Left ventricle myocardium inferior (tissue), 1 donor: ENCODE measurements at regions not wholly inside any gene's neighbourhood (a gene's known extent, or its start where the extent isn't known, plus 50 kb on each side); places are given as distances from the start of the nearest gene placed in this dataset.

Experiments used
- DNase-seq: peaks from one replicate; pipeline ENCODE4 v3.0.0-alpha.2; 2020
- H3K27ac ChIP-seq: fragments of 200-600 bp; replicated peaks from 2 replicates; pipeline ENCODE4 v1.8.0; 2021
- H3K27me3 ChIP-seq: fragments of 200-600 bp; 2 replicates; pipeline ENCODE4 v1.8.0; 2021; ENCODE audit warnings: low read depth
- H3K36me3 ChIP-seq: fragments of 200-600 bp; 2 replicates; pipeline ENCODE4 v1.8.0; 2021
- H3K4me1 ChIP-seq: fragments of 200-600 bp; 2 replicates; pipeline ENCODE4 v1.8.0; 2021
- H3K4me3 ChIP-seq: fragments of 200-600 bp; 2 replicates; pipeline ENCODE4 v1.8.0; 2021; ENCODE audit warnings: mild to moderate bottlenecking, moderate library complexity
- H3K9me3 ChIP-seq: fragments of 200-600 bp; replicated peaks from 2 replicates; pipeline ENCODE4 v1.8.0; 2021
- CTCF ChIP-seq: fragments of 200-600 bp; IDR thresholded peaks from 2 replicates; pipeline ENCODE4 v1.8.0; 2021; ENCODE audit warnings: antibody characterized with exemption, mild to moderate bottlenecking, borderline replicate concordance
- intact Hi-C: fragments of 100-400 bp; cut with micrococcal nuclease; formaldehyde crosslinking; loops from one replicate; pipeline ENCODE4 v1.11.0; 2022
- donor health status: DM: no; HTN: yes; CAD: no; lungs with severe emphysema.

- Histone ChIP-seq H3K9me3 (no peaks in the 10 kb centered on the region), H3K27ac (no peak overlapping the region), H3K36me3 (no peaks in the 10 kb centered on the region), H3K27me3 (no peaks in the 10 kb centered on the region), H3K4me3 (no peak overlapping the region), H3K4me1 (peaks cover 14% of the 10 kb centered on the region)
- no peak for TF ChIP-seq CTCF
- DNase-seq: no peak
- intact Hi-C loops: no loop called here
Observed at GRCh38 chr7:41624818-41625217, 78.1 kb downstream of the INHBA start.

- no peak for DNase-seq
- H3K27ac ChIP-seq: no peak overlapping the region
- H3K4me3 ChIP-seq: no peak overlapping the region
- H3K36me3 ChIP-seq: no peaks in the 10 kb centered on the region
- intact Hi-C loops: no loop called here
- no peaks in the 10 kb centered on the region for H3K27me3 ChIP-seq
- H3K4me1 ChIP-seq: no peaks in the 10 kb centered on the region
- no peaks in the 10 kb centered on the region for H3K9me3 ChIP-seq
- TF ChIP-seq CTCF: no peak
Observed at GRCh38 chr7:41621953-41622831, 80.7 kb downstream of the INHBA start.

- no peak for DNase-seq
- no peak for TF ChIP-seq CTCF
- no peaks in the 10 kb centered on the region for H3K27me3 ChIP-seq
- no peak overlapping the region for H3K4me3 ChIP-seq
- H3K9me3 ChIP-seq: peaks cover 5% of the 10 kb centered on the region
- no peaks in the 10 kb centered on the region for H3K36me3 ChIP-seq
- no peak overlapping the region for H3K27ac ChIP-seq
- intact Hi-C loops: no loop called here
- H3K4me1 ChIP-seq: no peaks in the 10 kb centered on the region
Observed at GRCh38 chr7:41617987-41618386, 84.9 kb downstream of the INHBA start.

- no peaks in the 10 kb centered on the region for H3K36me3 ChIP-seq
- intact Hi-C loops: no loop called here
- H3K4me3 ChIP-seq: no peak overlapping the region
- no peaks in the 10 kb centered on the region for H3K4me1 ChIP-seq
- H3K9me3 ChIP-seq: peaks cover 5% of the 10 kb centered on the region
- no peak for TF ChIP-seq CTCF
- no peak overlapping the region for H3K27ac ChIP-seq
- H3K27me3 ChIP-seq: no peaks in the 10 kb centered on the region
- no peak for DNase-seq
Observed at GRCh38 chr7:41612798-41613197, 90.1 kb downstream of the INHBA start.

GRCh38 chr7:41612386-41612785 lies 90.5 kb downstream of the INHBA start:
- peaks cover 5% of the 10 kb centered on the region for H3K9me3 ChIP-seq
- DNase-seq: no peak
- H3K36me3 ChIP-seq: no peaks in the 10 kb centered on the region
- H3K27ac ChIP-seq: no peak overlapping the region
- H3K27me3 ChIP-seq: no peaks in the 10 kb centered on the region
- no peak for TF ChIP-seq CTCF
- no peaks in the 10 kb centered on the region for H3K4me1 ChIP-seq
- intact Hi-C loops: no loop called here
- H3K4me3 ChIP-seq: no peak overlapping the region
